Right lobe of liver (tissue), 4 donors: ENCODE measurements at regions not wholly inside any gene's neighbourhood (a gene's known extent, or its start where the extent isn't known, plus 50 kb on each side); places are given as distances from the start of the nearest gene placed in this dataset.

ENCODE experiments used
- CTCF ChIP-seq, 4 donors: fragments of 200-600 bp in 3 of 4; fragments of 450-650 bp in 1 of 4; IDR thresholded peaks; one replicate each; pipeline versions ENCODE4 v1.5.1 to v1.8.0; 2016 to 2022; ENCODE audit warnings: antibody characterized with exemption in 4 of 4, mild to moderate bottlenecking in 2 of 4
- POLR2A ChIP-seq: fragments of 450-650 bp; IDR thresholded peaks from one replicate; pipeline ENCODE4 v1.6.1; 2017; ENCODE audit warnings: antibody characterized with exemption, mild to moderate bottlenecking
- donor health status: DM: no; HTN: no; CAD: no.
- donor health status: DM: no; HTN: no; CAD: no.
- donor health status: DM: no; HTN: yes; CAD: no.

GRCh38 chr10:3978761-3979160 is 193.8 kb upstream of the KLF6 start:
- TF ChIP-seq CTCF (IDR thresholded peaks at IDR 0.05): no peak
- TF ChIP-seq POLR2A: no peak
